Renal pelvis (tissue), 1 donor: ENCODE measurements at regions not wholly inside any gene's neighbourhood (a gene's known extent, or its start where the extent isn't known, plus 50 kb on each side); places are given as distances from the start of the nearest gene placed in this dataset.

Experiments used
- DNase-seq: peaks from one replicate; pipeline ENCODE4 v3.0.0-alpha.2; 2013

GRCh38 chr7:23973264-23973663 lies 263.2 kb downstream of the STK31 start:
- no peak for DNase-seq

- no peak for DNase-seq
These were observed 270.1 kb downstream of the STK31 start for GRCh38 chr7:23980081-23980480.

GRCh38 chr7:23981314-23981713 lies 271.3 kb downstream of the STK31 start:
- no peak for DNase-seq

- DNase-seq = no peak
These were observed 271.7 kb downstream of the STK31 start for GRCh38 chr7:23981758-23982157.

- DNase-seq = no peak
These were observed 278.5 kb upstream of the NPY start for GRCh38 chr7:24005517-24005916.

- DNase-seq = no peak
These were observed 273.5 kb upstream of the NPY start for GRCh38 chr7:24010495-24010894.

GRCh38 chr7:24017519-24017918 lies 266.5 kb upstream of the NPY start:
- no peak for DNase-seq

- DNase-seq = no peak
These were observed 265.7 kb upstream of the NPY start for GRCh38 chr7:24018331-24018730.

GRCh38 chr7:24019841-24020240 lies 264.1 kb upstream of the NPY start:
- no peak for DNase-seq

- peak; percentile 21 for DNase-seq
These were observed 259.5 kb upstream of the NPY start for GRCh38 chr7:24024276-24025068.

GRCh38 chr7:24025094-24025493 lies 258.9 kb upstream of the NPY start:
- no peak for DNase-seq

- DNase-seq = no peak
These were observed 258.2 kb upstream of the NPY start for GRCh38 chr7:24025765-24026164.

- no peak for DNase-seq
These were observed 257.6 kb upstream of the NPY start for GRCh38 chr7:24026351-24026750.

- DNase-seq = no peak
These were observed 254.9 kb upstream of the NPY start for GRCh38 chr7:24029068-24029467.

GRCh38 chr7:24034251-24034650 lies 249.7 kb upstream of the NPY start:
- no peak for DNase-seq

- DNase-seq = no peak
These were observed 248.5 kb upstream of the NPY start for GRCh38 chr7:24035366-24036032.

GRCh38 chr7:24036033-24036412 lies 248.0 kb upstream of the NPY start:
- no peak for DNase-seq

- DNase-seq = no peak
These were observed 245.0 kb upstream of the NPY start for GRCh38 chr7:24038993-24039392.

- no peak for DNase-seq
These were observed 243.9 kb upstream of the NPY start for GRCh38 chr7:24039991-24040624.

- DNase-seq = no peak
These were observed 242.0 kb upstream of the NPY start for GRCh38 chr7:24042028-24042427.

GRCh38 chr7:24049296-24049695 lies 234.7 kb upstream of the NPY start:
- DNase-seq = no peak

GRCh38 chr7:24050991-24051560 lies 232.9 kb upstream of the NPY start:
- DNase-seq = no peak

- no peak for DNase-seq
These were observed 232.3 kb upstream of the NPY start for GRCh38 chr7:24051651-24052050.
